Tongue (tissue), 1 donor: ENCODE measurements at regions not wholly inside any gene's neighbourhood (a gene's known extent, or its start where the extent isn't known, plus 50 kb on each side); places are given as distances from the start of the nearest gene placed in this dataset.
A peak's percentile ranks its signal among the peaks of the same experiment; 100 is the strongest.
"Not testable (repeated sequence)": the region's sequence is repeated elsewhere in the genome, so short reads cannot be mapped to it uniquely, and the experiment has no call there.

Experiments used
- DNase-seq: peaks from one replicate; pipeline ENCODE4 v3.0.0-alpha.2; 2015

GRCh38 chrX:76774912-76775311 lies 347.4 kb downstream of the MAGEE1 start:
- not testable (repeated sequence) for DNase-seq

- DNase-seq: no peak
Measured at GRCh38 chrX:76796311-76796710, 368.8 kb downstream of the MAGEE1 start.

GRCh38 chrX:76802708-76803107 lies 375.2 kb downstream of the MAGEE1 start:
- DNase-seq: no peak

- DNase-seq: no peak
Measured at GRCh38 chrX:76815754-76816153, 388.2 kb downstream of the MAGEE1 start.

GRCh38 chrX:76817279-76817678 lies 389.8 kb downstream of the MAGEE1 start:
- not testable (repeated sequence) for DNase-seq

DNA sequence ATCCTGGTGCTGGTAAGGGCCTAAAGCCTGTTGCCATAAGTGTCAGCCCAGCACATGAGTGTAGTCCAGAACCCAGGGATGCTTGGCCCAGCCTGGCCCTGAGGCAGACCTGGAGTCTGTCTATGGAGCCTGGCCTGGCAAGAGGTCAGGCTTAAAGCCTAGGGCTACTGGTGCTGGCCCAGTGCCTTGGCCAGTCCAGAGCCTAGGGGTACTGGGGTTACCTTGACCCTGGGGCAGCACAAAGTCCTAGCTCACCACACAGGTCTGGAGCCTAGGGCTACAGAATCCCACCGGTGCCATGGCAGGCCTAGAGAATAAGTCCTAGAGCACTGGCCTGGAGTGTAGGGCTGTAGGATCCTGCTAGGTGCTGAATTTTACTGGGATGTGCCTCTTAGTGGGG lies 393.8 kb downstream of the MAGEE1 start:
- DNase-seq: no peak

DNA sequence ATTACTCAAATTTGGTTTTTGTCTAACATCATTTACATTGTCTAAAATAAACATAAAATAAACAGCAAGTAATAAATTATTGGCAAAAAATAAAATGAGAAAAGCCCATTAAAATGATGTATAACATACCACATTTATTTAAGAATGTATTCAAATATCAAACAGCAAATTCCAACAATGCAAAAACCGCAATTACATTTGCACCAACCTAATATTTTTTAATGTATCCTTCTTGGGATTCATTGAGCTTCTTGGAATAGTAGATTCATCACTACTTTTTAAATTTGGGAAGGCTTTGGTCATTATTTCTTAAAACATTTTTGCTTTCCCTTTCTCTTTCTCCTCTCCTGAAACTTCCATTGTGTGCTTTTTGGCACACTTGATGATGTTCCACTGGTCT lies 400.2 kb downstream of the MAGEE1 start:
- DNase-seq: no peak

DNA sequence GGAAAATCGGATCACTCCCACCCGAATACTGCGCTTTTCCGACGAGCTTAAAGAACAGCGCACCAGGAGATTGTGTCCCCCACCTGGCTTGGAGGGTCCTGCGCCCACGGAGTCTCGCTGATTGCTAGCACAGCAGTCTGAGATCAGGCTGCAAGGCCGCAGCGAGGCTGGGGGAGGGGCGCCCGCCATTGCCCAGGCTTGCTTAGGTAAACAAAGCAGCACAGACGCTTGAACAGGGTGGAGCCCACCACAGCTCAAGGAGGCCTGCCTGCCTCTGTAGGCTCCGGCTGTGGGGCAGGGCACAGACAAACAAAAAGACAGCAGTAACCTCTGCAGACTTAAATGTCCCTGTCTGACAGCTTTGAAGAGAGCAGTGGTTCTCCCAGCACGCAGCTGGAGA lies 413.4 kb downstream of the MAGEE1 start:
- DNase-seq: peak; percentile 7

DNA sequence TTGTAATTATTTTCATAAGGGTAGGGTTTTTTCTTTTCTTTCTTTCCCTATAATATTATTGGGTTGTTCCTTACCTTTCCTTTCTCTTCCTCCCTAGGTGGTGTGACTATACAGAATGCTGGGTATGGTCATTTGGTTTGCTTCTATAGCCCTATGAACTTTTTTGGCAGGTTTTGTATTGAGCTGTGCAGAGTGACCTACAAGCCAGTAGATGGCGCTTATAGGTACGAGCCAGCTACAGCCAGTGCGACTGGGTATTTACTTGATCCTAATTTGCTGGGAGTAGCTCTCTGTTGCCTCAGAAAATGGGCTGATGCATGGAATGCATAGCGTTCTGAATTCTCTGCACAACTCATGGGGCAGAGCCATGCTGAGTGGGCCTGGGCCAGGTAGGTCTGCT lies 423.3 kb downstream of the MAGEE1 start:
- DNase-seq: no peak

DNA sequence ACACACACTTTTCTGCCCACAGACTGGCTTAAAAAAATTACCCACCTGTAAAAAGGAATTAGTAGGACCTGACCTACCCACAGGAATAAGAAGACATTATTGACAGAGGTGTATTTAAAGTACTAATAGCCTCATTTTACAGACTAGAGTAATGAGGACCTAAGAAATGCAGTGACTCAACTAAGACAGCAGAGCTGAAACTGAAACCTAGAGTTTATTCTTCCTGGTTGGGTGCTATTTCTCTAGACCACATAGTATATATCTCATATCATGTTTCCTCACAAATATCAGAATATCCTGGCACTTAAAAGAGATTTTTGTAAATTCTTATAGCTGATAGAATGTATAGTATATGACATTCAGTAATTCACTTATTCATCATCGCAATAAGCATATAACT lies 435.0 kb downstream of the MAGEE1 start:
- no peak for DNase-seq

- DNase-seq: no peak
Measured at GRCh38 chrX:76893930-76894329, 466.4 kb downstream of the MAGEE1 start.

DNA sequence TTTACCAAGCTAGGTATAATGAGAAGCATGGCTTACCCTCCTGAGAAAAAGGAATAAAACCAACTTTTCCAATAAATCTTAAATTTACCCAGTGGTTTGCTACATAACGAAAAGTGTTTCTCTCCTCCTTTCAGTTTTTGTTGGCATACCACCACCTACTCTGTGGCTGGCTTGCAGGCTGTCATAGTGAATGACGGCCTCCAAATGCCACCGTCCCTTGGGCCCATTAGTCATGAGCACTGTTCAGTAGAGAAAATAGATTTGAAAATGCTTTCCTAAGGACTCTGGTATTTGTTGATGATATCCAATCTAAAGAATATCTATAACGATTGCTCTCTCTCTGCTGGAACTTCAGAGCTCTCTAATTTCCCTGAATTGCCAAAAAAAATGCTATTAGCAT lies 488.3 kb downstream of the MAGEE1 start:
- DNase-seq: no peak

DNA sequence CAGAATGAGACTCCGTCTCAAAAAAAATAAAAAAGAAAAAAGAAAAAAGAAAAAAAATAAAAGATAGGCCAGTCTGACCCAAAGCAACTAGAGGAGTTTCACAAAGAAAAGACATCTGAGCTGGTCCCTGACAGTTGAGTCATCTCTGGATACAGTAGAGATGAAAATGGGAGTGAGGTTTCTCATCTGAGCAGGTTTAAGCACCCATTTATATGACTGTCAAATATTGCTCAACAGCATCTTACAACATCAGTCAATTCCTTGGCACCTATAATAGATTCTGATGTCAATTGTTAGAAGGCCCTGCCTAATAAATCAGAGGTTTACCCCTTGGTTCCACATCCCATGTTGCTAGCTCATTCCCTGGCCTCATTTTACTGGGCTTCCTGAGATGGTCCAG lies 490.5 kb downstream of the MAGEE1 start:
- DNase-seq: no peak

GRCh38 chrX:76919761-76920160 lies 492.3 kb downstream of the MAGEE1 start:
- DNase-seq: peak; percentile 5

- DNase-seq: peak; percentile 66
Measured at GRCh38 chrX:76920607-76921006, 493.1 kb downstream of the MAGEE1 start.

DNA sequence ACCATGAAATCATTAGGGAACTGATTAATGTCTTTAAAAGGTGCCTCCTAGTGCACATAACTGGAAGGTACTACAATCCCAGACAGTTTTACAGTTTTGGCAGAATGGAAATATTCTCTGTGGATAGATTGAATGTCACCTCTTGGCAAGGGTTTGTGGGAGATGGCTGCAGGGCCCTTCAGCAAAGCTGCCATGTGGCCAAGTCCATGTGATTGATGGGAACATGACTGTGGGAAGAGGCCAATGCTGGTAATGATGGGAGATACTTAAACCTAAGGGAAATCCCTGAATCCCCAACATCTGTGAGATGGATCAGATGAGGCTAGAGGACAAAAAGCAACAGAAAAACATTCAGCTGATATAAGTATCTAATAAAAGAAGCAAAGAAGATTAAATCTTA lies 493.7 kb downstream of the MAGEE1 start:
- DNase-seq: peak; percentile 71

GRCh38 chrX:76922100-76922499 lies 494.6 kb downstream of the MAGEE1 start:
- DNase-seq: no peak

GRCh38 chrX:76924616-76925015 lies 497.1 kb downstream of the MAGEE1 start:
- DNase-seq: not testable (repeated sequence)

- no peak for DNase-seq
Measured at GRCh38 chrX:76931518-76931917, 504.0 kb downstream of the MAGEE1 start.

DNA sequence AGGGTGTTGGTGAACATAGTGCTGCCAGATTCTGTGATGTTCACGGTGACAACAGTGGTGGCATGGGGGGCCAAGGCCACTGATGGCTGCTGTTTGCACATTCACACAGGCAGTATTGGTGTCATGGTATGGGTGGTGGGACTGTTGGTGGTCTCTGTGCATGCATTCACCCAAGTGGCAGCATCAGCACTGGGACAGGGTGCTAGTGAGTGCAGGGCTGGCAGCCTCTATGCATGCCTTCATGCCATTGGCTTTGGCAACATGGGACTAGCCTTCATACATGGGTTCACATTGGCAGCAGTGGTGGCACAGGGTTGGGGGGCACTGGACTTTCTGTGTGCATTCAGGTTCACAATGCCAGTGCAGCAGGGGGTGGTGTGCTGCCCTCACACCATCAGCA lies 489.7 kb upstream of the FGF16 start:
- no peak for DNase-seq

GRCh38 chrX:76971393-76972376 lies 475.5 kb upstream of the FGF16 start:
- DNase-seq: peak; percentile 7

- DNase-seq: no peak
Measured at GRCh38 chrX:76977452-76977851, 469.7 kb upstream of the FGF16 start.

- no peak for DNase-seq
Measured at GRCh38 chrX:76987381-76987780, 459.8 kb upstream of the FGF16 start.

DNA sequence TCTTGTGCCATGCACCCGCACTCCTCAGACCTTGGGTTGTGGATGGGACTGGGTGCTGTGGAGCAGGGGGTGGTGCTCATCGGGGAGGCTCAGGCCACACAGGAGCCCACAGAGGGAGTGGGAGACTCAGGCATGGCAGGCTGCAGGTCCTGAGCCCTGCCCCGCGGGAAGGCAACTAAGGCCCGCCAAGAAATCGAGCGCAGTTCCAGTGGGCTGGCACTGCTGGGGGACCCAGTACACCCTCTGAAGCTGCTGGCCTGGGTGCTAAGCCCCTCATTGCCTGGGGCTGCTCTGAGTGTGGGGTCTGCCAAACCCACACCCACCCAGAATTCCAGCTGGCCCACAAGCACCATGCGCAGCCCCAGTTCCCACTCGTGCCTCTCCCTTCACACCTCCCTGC lies 450.5 kb upstream of the FGF16 start:
- DNase-seq: no peak
